ENCODE measurements at regions not wholly inside any gene's neighbourhood (a gene's known extent, or its start where the extent isn't known, plus 50 kb on each side); places are given as distances from the start of the nearest gene placed in this dataset.

GRCh38 chr3:117168896-117169295, 459.3 kb downstream of the TUSC7 start:
- H3K4me2 ChIP-seq (ENCODE audit: insufficient read depth in 1 of 2, low read depth in 2 of 2, low read length in 2 of 2): no peak overlapping the region
- no peaks in the 10 kb centered on the region for H3K23me2 ChIP-seq (ENCODE audit: low read depth, low read length)
- no peak overlapping the region for H3K27ac ChIP-seq (ENCODE audit: low read depth, low read length)
- H2AFZ ChIP-seq (ENCODE audit: low read length): no peak overlapping the region
- no peaks in the 10 kb centered on the region for H3K27me3 ChIP-seq (replicated peaks in 1 of 4; ENCODE audit: control insufficient read depth in 3 of 4, extremely low read depth in 1 of 4, insufficient read depth in 3 of 4, low read length in 3 of 4)
- H3K4ac ChIP-seq (replicated peaks; ENCODE audit: insufficient read length, low read depth, low read length): no peak overlapping the region
- no peak overlapping the region for H4K5ac ChIP-seq (ENCODE audit: insufficient read length, low read depth, low read length)
- no peak overlapping the region for H3K56ac ChIP-seq (replicated peaks; ENCODE audit: insufficient read length, low read depth, low read length)
- H2BK5ac ChIP-seq (ENCODE audit: low read depth, low read length): no peak overlapping the region
- H2BK20ac ChIP-seq (ENCODE audit: low read length): no peak overlapping the region
- H3K9ac ChIP-seq (replicated peaks in 1 of 4; ENCODE audit: extremely low read depth in 1 of 4, low read depth in 3 of 4, low read length in 3 of 4): no peak overlapping the region
- ChIA-PET POLR2A (ENCODE audit: partially characterized antibody) (no interaction called here), CTCF (ENCODE audit: partially characterized antibody) (no interaction called here)
- no peak overlapping the region for H2BK120ac ChIP-seq (replicated peaks; ENCODE audit: low read depth, low read length)
- FAIRE-seq (no peak), DNase-seq (ENCODE audit: low read depth in 1 of 2, low spot score in 2 of 2) (no peak)
- no peak overlapping the region for H2BK12ac ChIP-seq (ENCODE audit: low read depth, low read length)
- H2AK5ac ChIP-seq (ENCODE audit: low read depth, low read length): no peak overlapping the region
- no peak overlapping the region for H3K23ac ChIP-seq (ENCODE audit: insufficient read length)
- no peaks in the 10 kb centered on the region for H3K79me2 ChIP-seq (ENCODE audit: control insufficient read depth in 1 of 2, insufficient read depth in 2 of 2, low read length in 2 of 2)
- H3K36me3 ChIP-seq (ENCODE audit: control insufficient read depth in 2 of 4, insufficient read depth in 4 of 4, low read length in 3 of 4): no peaks in the 10 kb centered on the region
- H3K4me1 ChIP-seq (replicated peaks in 1 of 4; ENCODE audit: control insufficient read depth in 3 of 4, insufficient read depth in 4 of 4, low read length in 3 of 4): no peaks in the 10 kb centered on the region; a peak in 1 of 7 replicates
- H3K4me3 ChIP-seq (ENCODE audit: extremely low read depth in 1 of 4, insufficient read depth in 2 of 4, low read depth in 3 of 4, low read length in 4 of 4): no peak overlapping the region
- H3K9me3 ChIP-seq (ENCODE audit: insufficient read depth in 2 of 2, low read depth in 1 of 2, low read length in 1 of 2): no peaks in the 10 kb centered on the region
- H3K79me1 ChIP-seq (ENCODE audit: low read depth, low read length): no peaks in the 10 kb centered on the region
- no peaks in the 10 kb centered on the region for H4K20me1 ChIP-seq (replicated peaks in 1 of 2; ENCODE audit: control insufficient read depth in 1 of 2, insufficient read depth in 2 of 2, low read length in 2 of 2)
- H2BK15ac ChIP-seq (ENCODE audit: low read length): no peak overlapping the region
- H4K8ac ChIP-seq (ENCODE audit: extremely low read depth, insufficient read depth, low read length): no peak overlapping the region
- no peak overlapping the region for H3K14ac ChIP-seq (ENCODE audit: insufficient read length)
- H3K18ac ChIP-seq (ENCODE audit: extremely low read depth, low read length): no peak overlapping the region
- 93% methylated on average over 4 of the region's 4 CpGs; no CpG with 5 or more reads in 1 of the 2 experiments for WGBS, 2 experiments (ENCODE audit: extremely low coverage in 1 of 2, insufficient coverage in 1 of 2, insufficient read length in 1 of 2, insufficient replicate concordance in 2 of 2, low coverage in 1 of 2, low lambda C conversion rate in 2 of 2, missing lambda C conversion rate in 1 of 2)
- no peak overlapping the region for H4K91ac ChIP-seq (replicated peaks; ENCODE audit: insufficient read length, low read length)
- TF ChIP-seq EP300 (IDR thresholded peaks at IDR 0.05; ENCODE audit: borderline replicate concordance in 1 of 2, low read depth in 2 of 2, low read length in 2 of 2): no peak
